Glomerular endothelial cell (primary cell): ENCODE measurements at regions not wholly inside any gene's neighbourhood (a gene's known extent, or its start where the extent isn't known, plus 50 kb on each side); places are given as distances from the start of the nearest gene placed in this dataset.
A peak's percentile ranks its signal among the peaks of the same experiment; 100 is the strongest.
"Not testable (repeated sequence)": the region's sequence is repeated elsewhere in the genome, so short reads cannot be mapped to it uniquely, and the experiment has no call there.

Experiments
- DNase-seq: peaks from one replicate; pipeline ENCODE4 v3.0.0-alpha.2; 2011; ENCODE audit warnings: low read depth, low spot score; ENCODE audit errors: extremely low read depth

DNA sequence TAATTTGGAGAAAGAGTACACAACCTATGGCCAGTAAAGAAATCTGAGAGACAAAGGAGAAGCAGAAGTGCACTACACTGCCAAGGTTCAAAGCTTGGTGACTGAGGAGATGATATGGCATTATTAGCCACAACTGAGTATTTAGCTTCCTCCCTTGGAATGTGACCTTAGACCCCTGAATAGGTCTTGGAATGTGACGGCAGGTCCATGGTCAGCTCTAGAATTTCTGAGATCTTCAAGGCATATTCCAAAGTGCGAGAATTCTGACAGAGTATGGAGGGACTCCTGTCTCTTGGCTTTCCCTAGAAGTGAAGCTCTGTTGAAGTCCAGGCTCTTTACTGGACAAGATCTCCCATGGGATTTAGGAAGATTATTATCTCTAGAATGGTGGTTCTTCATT is 130.0 kb upstream of the FN1 start:
- no peak for DNase-seq

DNA sequence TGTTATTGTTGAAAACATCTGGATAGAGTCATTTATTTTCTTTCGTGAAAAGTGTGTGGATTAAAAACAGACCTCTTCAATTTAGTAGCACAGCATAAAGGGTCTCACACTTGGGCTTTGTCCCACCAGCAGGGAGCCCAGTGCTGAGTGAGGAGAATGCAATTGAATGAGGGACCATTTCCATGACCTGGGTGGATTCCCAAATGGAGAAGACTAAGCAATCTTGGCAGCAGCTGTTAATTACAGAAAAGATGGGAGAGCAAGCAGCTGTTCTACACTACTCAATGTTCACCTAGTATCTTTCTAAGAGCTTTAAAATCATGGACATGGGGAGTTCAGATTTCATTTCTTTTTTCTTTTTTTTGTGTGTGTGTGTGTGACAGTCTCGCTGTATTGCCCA is 121.8 kb upstream of the FN1 start:
- no peak for DNase-seq

DNA sequence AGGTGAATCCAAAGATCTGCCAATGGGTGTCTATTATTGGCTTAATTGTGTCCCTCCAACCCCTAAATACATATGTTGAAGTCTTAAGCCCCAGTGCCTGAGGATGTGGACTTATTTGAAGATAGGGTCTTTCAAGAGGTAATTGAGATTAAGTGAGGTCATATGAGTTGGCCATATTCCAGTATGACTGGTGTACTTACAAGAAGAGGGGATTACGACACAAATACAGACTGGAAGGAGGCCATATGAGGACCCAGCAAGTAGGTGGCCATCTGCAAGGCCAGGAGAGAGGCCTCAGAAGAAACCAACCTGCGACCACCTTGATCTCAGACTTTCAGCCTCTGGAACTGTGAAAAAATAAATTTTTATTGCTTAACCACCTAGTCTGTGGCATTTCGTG is 121.1 kb upstream of the FN1 start:
- no peak for DNase-seq

DNA sequence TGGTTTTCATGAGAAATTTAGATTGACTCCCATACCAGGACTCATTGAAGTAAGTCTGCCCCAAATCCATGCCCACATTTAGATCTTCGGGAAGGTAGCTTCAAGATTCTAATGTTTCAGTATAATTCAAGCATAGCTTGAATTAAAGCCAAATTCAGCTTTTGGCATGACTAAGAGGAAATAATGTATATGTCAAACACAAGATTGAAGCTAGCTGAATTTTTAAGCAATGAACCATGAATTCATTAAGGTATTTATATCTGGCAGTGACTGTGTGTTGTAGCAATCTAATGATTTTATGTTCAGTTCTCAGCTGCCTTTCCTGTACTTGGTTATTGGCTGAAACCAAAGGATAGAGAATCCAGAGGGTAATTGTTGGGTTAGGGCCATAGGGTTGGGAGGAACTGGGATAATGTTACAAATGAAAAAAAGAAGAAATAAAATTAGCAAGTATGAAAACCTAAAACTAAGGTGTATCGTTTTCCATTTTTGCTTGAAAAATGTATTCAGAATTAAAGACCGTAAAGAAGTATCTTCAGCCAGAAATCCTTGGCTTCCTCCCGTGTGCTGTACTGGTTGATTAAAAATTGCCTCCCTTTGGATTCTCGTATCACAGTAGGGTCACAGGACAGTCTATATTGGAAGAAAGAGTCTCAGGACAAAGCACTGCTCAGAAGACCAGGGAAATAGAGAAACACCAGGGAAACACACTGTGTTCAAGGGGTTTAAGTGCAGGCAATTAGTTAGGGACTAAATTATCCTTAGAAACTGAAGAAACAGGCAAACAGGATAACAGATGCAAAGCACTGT is 119.0 kb upstream of the FN1 start:
- no peak for DNase-seq

DNA sequence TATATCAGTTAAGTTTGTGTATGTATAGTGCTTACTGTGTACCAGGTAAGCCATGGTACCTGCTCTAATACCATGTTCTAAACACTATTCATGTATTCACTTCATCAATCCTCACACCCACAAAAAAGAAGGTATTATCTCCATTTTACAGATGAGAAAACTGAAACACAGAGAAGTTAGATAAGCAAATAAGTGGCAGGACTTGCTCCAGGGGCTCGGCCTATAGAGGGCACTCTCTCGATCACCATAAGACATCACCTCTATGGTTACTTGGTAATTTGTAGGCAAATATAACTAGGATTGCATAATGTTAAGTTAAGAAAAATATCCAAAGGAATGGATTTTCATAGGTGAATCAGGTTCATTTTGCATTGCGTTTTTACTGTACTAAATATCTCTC is 118.1 kb upstream of the FN1 start:
- DNase-seq, result no peak

DNA sequence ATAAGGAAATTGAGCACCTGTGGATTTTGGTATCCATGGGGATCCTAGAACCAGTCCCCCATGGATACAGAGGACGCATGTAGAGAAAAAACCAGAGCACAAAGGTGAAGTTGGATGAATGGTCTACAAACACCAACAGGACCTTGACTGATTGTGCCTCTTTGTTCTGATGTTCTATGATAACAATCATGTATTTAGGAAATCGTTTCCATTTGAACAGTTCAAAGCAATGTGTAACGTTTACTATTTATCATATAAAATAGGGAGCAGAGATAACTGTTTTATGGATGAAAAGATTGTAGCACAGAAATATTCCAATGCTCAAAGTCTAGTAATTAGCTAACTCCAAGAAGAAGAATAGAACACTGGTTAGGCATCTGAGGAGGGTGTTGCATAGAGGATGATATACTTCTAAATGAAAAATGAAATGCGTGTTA is 116.3 kb upstream of the FN1 start:
- no peak for DNase-seq

DNA sequence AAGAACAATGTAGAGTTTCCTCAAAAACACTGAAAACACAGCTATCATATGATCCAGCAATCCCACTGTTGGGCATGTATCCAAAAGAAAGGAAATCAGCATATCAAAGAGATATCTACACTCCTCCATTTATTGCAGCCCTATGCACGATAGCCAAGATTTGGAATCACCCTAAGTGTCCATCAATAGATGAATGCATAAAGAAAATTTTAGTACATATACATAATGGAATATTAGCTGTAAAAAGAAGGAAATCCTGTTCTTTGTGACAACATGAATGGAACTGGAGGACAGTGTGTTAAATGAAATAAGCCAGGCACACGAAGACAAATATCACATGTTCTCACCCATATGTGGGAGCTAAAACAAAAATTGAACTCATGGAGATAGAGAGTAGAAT is 114.5 kb upstream of the FN1 start:
- DNase-seq, result no peak

DNA sequence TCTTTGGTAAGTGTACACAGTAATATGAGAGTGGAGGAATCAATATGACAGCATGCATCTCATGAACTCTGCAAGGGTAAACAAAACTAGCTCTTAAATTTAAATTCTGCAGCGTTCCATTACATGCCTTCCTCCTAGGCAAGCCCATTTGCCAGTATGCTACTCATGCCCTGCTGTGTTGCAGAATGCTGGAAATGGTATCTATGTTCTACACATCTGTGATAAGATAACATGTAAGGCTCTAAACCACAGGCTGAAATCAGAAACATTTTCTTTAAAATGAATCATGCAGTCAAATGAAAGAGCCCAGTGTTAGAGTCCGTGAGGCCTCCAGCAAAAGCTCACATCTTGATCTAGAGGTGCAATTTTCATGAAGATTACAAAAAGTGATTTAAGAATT is 112.8 kb upstream of the FN1 start:
- DNase-seq, result no peak

DNA sequence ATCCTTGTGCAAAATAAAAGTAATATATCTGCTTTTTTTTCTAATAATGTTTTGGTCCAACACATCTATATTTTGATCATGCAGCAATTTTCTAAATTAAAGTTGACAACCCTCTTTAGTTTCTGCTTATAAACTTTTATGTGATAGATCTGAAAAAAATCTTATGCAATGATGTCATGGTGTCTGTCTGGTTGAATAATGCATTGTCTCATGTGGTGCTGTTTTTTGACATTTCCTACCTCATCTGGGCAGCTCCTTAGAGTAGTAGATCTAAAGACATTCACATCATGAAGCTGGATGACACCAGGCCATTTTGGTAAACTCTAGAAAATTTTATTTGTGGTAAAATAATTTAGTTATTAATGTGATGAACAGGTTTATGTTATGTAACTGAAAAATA is 106.8 kb upstream of the FN1 start:
- no peak for DNase-seq

DNA sequence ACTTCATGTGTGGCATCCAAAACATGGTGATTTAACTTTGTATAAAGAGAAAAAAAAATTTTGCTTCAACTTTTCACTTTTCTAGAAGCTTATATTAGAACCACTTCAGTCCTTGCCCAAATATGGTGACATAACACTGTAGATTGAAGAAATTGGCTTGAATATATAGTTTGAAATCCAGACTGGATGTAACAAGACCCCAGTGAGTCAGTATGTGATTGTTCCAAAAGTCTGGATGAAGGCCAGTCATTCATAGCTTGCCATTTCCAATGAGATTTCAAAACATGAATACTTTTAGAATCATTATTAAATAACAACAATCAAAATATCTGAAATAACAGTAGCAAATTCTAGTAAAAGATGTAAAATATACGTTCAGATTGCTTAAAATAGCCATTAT is 104.8 kb upstream of the FN1 start:
- DNase-seq, result peak; percentile 81

DNA sequence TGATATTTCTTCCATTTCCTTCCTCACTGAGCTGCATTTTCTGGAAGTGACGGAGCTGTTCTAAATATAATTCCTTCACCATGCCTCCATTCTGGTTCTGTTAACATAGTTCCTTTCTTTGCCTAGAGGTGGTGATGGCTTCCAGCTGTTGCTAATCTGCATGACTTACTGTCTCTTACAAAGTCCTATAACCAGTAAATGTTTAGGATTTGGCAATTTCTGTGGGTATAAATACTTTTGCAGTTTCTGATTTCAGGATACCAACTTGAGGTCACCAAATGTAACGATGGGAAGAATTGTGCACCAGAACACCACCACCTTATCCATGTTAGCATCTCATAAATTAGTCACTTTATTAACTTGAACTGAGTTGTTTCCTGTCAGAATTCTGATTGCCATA is 101.7 kb upstream of the FN1 start:
- no peak for DNase-seq

DNA sequence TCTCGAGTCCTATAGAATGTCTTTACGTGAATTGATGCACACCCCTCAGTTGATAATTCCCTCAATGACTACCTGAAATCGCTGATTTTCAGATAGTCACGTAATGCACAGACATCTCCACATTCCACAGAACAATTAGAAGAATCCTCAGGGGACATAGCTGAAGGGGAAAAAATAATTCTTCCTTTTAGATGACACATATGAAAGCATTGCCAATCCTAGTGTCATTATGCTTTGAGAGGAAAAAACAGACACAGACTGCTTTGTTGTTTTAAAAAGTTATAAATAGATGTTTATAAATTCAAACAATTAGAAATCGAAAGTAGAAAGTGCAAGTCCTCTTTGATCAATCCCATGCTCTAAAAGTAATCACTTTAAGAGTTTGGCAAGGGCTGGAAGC is 100.6 kb upstream of the FN1 start:
- no peak for DNase-seq

DNA sequence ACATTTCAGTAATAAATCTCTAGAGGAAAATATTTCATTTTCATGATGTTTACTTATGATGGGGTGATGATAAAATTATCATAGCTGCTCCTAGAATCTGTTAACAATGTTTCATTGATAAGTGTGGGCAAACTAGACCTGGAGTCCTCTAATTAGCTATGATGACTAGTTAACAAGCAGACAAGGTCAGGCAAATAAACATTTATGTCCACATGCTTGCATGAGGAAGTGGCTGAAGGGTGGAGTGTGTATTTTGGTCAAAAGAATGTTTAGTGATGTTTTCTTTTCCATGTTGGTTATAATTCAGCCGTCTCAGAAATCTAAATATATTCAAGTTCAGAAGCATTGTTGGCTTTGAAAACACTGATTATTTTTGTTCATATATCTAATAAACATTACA is 99.9 kb upstream of the FN1 start:
- DNase-seq, result no peak

DNA sequence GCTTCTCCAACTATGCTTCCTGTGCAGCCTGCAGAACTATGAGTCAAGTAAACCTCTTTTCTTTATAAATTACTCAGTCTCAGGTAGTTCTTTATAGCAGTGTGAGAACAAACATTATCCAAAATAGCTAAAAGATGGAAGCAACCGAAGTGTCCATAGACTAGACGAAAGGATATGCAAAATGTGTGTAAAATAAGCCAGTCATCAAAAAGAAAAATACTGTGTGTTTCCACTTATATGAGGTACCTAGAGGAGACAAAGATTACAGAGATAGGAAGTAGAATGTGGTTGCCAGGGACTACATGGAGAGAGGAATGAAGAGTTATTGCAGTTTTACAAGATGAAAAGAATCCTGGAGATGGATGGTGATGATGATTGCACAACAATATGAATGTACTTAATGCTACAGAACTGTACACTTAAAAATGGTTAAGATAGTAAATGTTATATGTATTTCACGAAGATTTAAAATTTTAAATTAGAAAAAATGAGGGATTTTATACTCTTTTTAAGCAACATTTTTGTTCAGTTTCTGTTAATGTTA is 99.3 kb upstream of the FN1 start:
- DNase-seq, result no peak

DNA sequence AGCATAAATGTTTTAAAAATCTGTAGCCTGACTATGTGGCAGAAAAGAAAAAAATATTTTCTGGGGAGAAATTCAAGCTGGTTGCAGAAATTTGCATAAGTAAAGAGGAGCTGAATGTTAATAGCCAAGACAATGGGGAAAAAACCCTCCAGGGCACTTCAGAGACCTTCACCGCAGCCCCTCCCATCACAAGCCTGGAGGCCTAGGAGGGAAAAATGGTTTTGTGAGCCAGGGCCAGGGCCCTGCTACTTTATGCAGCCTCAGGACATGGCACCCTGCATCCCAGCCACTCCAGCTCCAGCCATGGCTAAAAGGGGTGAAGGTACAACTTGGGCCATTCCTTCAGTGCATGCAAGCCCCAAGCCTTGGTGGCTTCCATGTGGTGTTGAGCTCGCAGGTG is 97.8 kb upstream of the FN1 start:
- DNase-seq, result not testable (repeated sequence)

DNA sequence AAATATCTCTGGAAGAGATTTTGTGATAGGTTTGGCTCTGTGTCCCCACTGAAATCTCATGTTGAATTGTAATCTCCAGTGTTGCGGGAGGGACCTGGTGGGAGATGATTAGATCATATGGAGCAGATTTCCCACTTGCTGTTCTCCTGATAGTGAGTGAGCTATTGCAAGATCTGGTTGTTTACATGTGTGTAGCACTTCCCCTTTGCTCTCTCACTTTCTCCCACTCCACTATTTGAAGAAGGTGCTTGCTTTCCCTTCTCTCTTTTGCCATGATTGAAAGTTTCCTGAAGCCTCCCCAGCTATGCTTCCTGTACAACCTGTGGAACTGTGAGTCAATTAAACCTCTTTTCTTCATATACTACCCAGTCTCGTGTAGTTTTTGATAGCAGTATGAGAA is 97.0 kb upstream of the FN1 start:
- no peak for DNase-seq

DNA sequence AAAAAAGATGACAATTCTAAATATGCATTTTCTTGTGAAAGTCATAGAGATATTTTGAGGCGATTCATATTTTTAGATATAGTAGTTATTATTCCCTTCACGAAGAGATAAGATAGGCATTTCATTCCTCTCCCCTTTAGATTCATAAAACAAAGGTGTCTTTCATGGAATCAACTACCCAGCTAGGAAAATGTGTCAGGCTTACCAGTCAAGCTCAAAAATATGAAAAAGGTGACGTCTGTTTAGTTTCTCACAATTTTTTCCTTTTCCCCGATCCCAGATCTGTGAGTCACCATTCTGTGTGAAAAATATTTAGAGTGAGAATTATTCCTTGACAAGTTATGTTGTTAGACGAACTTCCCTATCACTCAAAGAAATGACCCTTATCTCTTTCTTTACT is 95.4 kb upstream of the FN1 start:
- DNase-seq, result peak; percentile 73

DNA sequence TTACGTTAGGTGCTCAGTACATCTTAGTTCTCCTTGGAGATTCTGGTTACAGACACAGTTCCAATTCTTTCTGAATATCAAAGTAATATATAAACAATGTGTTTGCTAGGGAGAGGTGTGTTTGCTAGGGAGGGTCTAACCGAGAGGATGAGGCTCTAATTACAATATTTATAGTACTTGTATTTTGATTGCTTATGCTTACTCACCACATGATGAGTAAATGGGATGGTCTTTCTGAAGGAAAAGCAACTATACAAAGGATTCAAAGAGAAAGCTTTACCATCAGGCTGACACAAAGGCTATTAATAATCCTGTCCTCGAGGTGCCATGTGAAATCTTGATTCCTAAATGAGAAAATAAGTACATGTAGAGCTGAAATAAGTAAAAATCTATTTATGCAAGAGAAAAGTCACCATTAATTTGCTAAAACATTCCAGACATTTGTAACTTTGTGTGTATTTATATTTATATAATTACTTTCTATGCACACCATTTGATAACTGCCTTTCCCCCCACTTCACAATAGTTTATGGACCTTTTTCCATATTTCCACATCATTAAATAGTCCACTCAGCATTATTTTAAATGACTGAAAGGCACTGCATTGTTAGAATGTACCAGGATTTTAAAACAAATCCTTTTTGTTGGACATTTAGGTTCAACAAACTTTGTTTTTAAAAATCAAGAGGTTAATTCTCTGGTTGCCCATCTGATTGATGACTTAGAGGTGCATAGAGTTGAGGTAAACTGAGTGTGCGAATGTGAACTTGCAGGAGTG is 94.5 kb upstream of the FN1 start:
- no peak for DNase-seq

DNA sequence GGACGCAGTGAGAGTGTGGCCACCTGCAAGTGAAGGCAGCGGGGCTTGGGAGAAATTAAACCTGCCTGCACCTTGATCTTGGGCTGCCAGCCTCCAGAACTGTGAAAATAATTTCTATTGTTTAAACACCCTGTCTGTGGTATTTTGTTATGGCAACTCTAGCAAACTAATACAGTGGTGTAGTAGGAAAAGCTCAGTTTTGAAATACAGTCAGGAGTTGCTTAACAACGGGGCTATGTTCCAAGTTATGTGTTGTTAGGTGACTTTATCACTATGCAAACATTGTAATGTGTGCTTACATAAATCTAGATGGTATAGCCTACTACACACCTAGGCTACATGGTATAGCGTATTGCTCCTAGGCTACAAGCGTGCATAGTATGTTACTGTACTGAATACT is 93.4 kb upstream of the FN1 start:
- no peak for DNase-seq

DNA sequence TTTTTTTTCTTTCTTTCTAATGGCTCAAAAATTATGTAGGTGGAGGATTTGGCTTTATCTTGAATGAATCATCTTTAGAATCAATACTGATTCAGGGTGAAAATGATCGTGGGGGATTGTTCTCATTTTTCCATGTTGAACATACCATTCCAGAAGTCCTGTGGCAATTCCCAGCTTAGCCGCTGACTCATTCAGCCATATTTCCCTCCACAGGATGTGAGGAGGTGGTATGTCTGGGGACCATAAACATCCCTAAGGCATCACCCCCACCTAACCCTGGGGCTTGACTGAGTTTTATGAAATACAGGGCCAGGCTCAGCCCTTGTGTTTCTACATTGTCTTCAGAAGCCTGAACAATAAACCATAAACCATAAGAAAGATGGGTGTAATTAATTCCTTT is 92.7 kb upstream of the FN1 start:
- peak; percentile 91 for DNase-seq

DNA sequence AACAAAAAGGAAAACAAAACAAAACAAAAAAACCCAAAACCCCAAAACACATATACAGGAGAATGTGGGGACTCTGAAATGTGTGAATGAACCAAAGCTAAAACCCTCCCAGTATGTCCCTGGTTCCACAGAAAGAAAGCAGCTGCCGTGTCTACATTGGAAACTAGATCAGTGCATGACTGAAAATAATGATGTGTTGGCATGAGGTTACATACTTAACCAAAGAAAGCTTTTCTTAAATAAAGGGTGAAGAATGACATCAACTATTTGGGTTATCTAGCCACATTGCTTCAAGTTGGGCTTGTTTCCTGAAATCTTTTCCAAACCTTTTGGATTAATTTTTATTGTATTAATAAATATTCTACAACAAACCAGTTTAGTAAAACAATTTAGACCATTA is 91.9 kb upstream of the FN1 start:
- no peak for DNase-seq

DNA sequence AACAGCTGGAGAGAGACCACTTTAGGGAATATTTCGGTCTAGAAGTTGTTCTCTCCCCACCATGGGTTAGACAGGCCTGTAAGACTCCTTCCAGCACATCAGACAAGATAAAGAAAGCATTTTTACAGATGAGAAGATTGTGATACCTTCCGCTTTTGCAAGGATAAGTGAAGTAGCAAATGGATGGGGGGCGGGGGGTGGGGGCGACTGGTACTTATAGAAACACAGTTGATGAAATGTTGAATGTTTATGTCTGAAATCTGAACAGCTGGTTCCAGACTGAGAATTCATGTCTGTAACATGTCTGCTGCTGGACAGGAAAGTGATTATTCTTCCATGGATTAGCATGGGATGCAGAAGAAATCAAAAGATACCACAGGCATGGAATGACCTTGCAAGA is 90.5 kb upstream of the FN1 start:
- no peak for DNase-seq
